Posterior cingulate gyrus (tissue), 11 donors: ENCODE measurements at regions not wholly inside any gene's neighbourhood (a gene's known extent, or its start where the extent isn't known, plus 50 kb on each side); places are given as distances from the start of the nearest gene placed in this dataset.

ENCODE experiments used
- DNase-seq, 10 donors: peaks; one replicate each; pipeline versions ENCODE4 v3.0.0 to v3.0.0-alpha.2; 2020 to 2021; ENCODE audit warnings: mixed read lengths in 3 of 10
- intact Hi-C: fragments of 100-400 bp; cut with DNase I; formaldehyde crosslinking; loops from one replicate; pipeline ENCODE4 v1.15.1; 2023

DNA sequence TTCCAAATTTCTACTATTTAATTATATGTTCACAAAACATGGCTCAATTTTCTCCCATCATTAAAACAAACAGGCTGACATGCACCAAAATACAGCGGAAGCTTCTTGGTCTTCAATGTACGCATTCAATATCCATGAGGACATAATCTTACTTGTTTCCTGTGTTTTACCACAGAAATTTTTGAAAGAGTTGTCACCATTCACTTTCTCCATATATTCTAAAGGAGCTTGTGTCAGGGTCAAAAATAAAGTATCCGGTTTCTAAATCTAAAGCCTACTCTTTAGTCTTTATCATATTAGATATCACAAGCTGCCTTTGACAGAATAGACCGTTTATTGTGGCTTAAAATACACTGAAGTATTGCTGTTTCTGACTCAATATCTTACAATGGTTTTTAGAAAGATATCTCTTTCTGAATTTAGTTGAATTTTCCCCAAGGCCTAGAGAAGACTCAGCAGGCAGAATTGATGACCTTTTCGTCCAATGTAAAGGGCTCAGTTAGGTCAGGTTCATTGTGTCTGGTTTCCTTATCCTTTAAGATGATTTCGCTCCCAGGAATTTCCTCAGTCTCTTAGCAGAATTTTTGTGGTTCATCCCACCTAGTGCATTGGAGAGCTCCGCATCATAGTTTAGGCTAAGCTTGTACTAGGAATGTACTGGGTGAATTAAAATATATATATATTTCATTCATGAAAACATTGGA is 717.2 kb downstream of the NCAM2 start:
- intact Hi-C loops: no loop called here
- DNase-seq: no peak

DNA sequence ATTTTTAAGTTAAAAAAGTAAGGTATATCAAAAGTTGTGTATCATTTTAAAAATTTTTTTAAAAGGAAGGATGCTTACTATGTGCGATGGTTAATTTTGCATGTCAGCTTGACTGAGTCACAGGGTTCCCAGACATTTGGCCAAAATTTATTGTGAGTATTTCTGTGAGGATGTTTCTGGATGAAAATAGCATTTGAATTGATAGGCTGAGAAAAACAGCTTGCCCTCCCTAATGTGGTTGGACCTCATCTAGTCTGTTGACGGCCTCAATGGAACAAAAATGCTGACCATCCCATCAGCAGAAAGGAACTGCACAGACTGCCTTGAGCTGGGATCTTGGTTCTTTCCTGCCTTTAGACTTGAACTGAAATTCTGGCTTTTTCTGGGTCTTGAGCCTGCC is 724.5 kb downstream of the NCAM2 start:
- DNase-seq: no peak

DNA sequence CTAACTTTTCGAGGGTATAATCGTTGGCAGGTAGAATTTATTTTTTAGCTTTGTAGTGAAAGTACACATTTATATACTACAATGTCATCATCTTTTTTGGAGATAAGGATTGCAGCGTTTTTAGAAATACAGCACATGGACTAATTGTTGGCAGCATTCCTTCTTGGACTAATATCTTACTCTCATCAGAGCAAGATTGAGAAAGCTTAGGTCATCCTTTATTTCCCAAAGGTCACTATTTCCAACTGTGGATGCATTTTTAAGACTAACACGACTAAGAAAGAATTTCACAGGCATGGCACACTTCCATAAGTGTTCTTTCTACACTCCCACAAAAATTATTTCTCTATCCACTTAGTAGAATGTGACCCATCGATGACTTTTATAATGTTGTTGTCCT is 732.3 kb downstream of the NCAM2 start:
- intact Hi-C loops: no loop called here
- DNase-seq: no peak

More for the DNA sequence above, 724.5 kb downstream of the NCAM2 start:
- intact Hi-C loops: no loop called here

DNA sequence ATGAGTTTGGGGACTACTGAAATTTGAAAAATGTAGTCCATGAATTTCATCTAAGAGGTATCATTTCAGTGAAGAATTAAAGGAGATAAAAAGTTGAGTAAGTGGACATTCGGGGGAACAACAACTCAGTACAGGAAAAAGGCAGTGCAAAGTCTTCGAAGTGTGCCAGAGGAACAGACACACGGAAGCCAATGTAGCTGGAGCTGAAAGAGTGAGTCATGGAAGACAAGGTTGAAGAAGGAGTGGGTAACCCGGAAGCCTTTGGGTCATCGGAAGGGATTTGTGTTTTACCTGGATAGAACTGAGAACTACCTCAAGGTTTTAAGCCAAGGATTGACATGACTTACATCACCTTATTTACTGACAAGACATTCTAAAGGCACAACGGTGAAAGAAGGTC is 733.4 kb downstream of the NCAM2 start:
- DNase-seq: no peak
- intact Hi-C loops: no loop called here

DNA sequence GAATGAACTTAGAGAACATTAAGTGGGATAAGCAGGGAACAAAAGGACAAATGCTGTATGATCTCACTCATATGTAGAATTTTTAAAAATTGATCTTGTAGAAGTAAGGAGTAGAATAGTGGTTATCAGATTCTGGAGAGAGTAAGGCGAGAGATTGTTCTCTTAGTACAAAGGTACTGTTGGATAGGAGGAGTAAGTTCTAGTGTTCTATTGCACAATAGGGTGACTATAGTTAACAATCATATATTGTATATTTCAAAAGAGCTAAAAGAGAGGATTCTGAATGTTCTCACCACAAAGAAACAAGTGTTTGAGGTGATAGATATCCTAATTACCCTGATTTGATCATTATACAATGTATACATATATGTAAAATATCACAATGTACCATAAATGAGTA is 735.9 kb downstream of the NCAM2 start:
- DNase-seq: no peak
- intact Hi-C loops: no loop called here

DNA sequence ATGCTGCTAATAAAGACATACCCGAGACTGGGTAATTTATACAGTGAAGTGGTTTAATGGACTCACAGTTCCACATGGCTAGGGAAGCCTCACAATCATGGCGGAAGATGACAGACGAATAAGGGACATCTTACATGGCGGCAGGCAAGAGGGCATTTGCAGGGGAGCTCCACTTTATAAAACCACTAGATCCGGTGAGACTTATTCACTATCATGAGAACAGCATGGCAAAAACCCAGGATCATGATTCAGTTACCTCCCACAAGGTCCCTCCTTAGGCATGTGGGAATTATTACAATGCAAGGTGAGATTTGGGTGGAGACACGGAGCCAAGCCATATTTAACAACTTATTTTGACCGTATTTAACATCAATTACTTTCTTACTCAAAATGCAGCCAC is 739.0 kb downstream of the NCAM2 start:
- DNase-seq: no peak
- intact Hi-C loops: no loop called here

DNA sequence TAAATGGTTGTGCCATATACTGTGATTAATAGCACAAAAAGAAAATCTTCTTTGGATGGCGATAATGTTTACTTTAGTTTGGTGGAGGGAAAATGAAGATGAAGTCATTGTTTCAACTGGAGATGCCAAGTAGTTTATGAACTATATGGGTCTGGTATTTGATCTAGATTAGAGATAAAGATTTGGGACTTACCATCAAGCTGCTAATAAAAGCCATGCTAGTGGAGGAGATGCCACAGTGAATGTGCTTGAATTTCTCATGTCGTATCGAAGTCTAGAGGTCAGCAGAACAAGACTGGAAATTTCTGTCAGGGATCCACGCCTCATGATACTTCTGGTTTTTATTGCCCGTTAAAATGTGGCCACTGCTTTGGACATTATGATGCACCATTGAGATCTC is 742.0 kb downstream of the NCAM2 start:
- DNase-seq: no peak
- intact Hi-C loops: no loop called here

DNA sequence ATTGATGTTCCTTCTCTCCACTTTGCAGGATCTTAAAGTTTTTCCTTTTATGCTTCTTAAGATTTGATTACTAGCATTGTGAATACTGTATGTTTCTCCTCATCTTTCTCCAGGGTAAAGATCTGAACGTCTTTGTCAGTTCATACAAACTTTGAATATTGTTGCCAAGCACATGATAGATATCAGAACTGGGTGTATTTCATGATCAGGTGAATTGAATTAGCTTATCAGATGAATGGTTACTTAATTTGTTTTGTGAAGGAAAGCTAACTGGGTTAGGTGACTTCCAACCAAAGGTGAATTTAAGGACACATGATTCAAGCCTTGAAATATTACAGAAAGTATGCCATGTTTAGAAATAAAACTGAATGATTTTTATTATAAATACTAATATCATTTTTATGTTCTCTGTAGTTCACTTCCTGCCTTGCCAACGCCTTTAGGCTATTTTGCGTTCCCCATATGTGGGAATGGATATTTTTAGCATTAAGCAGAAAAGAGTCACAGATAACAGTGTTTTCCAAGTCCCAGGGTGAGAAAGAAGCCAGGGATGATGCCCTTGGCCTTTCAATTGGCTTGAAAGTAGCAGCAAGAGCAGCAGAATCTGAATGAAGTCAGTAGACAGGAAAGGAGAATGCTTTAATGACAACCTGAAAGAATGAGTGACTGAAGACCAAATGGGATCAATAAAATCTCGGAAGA is 752.1 kb downstream of the NCAM2 start:
- no peak for DNase-seq
- intact Hi-C loops: no loop called here

DNA sequence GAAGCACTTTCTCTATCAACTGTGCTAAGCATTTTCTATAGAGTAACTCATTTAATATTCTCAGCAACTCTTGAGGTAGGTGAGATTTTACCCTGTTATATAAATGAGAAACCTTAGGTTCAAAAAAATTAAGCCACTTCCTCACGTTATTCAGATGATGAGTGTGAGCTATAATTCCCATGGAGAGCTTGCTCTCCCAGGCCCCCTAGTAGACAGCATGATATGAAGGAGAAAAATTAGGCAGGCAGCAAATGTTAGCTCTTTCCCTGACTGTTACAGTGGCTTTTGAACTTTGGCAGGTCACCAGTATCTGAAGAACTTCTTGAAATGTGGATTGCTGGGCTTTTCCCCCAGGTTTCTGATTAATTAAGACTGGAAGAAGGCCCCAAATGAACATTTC is 753.1 kb downstream of the NCAM2 start:
- intact Hi-C loops: no loop called here
- DNase-seq: no peak

DNA sequence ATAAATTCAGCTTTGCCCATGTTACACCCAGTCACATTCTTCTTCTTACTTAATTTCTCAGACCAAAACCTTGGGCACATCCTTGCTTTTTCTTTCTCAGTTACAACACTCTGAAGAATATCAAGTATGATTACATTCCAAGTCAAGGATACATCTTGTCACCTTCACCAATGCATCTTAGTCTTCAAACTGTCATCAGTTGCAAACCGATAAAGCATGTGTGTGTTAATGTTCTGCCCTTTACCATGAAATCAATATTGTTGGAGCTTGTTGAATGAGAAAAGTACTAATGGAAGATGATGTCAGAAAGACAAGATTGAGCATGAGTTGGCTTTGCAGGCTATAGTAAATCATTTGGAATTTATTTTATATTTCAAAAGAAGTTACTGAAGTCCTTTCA is 764.6 kb downstream of the NCAM2 start:
- intact Hi-C loops: no loop called here

DNA sequence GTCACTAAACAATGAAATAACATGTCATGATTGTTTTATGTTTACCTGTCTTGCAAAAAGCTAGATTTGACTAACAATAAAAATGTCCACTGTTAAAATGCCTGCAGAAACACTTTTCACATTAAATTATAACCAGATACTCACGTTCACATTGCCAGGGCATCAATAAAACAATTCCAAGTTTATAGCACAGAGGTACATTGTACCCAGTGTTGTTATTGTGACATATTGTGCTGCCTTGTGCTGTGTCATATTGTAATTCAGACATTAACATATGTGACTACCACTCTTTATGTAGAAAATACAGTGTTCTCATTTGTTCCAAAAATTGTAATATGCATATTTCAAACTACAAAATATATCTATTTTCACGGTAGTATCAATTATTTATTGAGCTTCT is 766.1 kb downstream of the NCAM2 start:
- intact Hi-C loops: no loop called here
- no peak for DNase-seq

More for the DNA sequence above, 764.6 kb downstream of the NCAM2 start:
- DNase-seq: no peak

DNA sequence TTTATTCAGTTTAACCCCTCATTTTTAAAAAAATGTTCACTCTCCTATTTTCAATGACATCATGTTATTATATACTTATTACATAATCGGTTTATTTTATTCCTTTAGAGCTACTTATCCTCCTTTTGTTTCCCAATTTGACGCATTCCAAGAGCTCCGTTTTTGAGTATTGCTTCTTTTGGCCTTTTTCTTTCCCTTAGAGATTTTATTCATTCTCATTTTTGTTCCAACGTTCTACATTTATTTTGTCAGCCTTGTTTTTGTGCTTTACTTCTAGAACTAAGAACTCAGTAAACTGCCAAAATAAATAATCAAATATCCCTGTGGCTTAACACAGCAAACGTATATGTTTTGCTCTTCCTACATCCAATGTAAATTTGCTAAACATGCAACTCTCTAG is 769.1 kb downstream of the NCAM2 start:
- intact Hi-C loops: no loop called here
- DNase-seq: no peak

DNA sequence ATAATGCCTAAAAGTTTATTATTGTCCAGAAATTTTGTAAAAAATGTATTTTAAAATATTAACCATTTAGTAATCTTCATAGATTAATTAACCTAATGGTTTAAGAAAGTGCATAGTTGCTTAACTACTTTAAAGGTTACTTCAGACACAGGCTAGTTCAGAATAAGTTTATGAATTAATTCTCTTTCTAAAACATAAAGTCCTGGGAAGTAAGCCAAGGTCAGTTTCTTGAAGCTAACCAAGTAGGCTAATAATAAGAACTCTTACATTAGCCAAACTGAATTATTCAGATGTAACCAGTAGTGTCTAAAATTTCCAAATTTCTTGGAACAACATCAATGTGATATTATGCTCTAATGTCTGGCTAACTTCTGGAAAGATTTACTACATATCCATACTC is 790.4 kb downstream of the NCAM2 start:
- no peak for DNase-seq
- intact Hi-C loops: no loop called here

DNA sequence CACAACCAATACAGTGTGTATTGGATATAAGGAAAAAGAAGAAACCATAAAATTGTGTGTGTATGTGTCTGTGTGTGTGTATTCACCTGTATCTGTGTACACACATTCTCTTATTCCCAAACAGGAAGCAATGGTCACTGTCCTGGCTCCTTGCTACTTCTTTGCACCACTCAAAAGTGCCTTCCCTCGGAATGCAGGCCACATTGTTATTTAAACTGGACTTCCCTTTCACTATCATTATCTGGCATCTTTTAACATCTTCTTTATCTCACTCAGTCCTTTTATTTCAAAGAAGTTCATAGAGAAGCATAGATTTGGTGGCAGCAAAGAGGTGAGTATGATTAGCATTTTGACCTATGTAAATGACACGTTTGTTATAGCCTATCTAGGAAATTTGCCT is 803.7 kb downstream of the NCAM2 start:
- intact Hi-C loops: no loop called here
- no peak for DNase-seq

DNA sequence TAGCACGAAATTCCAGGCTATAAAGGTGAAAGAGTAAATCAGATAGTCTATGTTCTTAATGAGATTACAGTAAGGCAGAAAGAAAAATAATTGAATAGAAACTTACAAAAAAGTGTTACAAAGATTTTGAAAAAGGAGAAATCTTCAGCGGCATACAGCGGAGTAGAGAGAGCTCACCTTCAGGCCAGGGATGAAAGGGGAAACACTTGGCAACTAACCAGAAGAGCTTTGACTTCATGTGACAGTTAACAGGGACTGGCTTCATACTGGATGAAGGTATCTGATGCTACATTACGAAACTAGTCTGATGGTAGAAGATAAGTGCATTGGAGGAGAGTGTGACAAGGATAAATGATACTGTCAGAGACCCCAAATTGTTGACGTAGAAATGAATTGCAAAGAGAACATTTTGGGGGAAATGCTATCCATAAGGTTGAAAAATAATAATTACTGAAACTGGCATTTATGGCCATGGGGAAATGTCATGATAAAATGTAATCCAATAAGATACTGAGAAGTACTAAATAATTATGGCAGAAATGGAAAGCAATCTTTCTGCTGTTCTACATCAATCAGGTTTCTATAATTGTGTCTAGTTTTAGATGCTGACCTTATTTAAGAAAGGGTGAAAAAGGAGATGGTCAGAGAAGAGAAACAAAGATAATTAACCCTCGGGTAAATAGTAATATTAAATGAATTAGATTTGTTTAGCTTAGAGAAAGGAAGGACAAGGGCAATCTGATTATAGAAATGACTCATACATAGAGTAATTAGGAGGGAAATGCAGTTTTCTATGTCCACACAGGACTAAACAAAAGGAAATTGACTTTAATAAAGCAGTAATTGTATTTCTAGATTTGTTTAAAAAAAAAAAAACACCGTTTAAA is 808.7 kb downstream of the NCAM2 start:
- intact Hi-C loops: no loop called here
- DNase-seq: no peak

DNA sequence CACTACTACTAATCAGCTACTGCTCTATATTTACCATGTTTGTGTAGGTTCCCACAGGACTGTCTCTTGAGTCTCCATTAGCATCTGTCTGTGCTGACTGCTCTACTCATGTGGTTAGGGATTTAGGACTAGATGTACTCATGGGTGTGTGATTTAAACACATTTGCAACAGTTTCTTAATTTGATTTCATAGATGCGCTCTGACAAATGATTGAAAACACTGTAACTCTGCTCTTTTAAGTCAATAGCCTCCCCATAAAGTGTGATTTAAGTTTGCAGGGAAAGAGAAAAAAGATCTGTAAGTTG is 809.3 kb downstream of the NCAM2 start:
- intact Hi-C loops: no loop called here
- no peak for DNase-seq

DNA sequence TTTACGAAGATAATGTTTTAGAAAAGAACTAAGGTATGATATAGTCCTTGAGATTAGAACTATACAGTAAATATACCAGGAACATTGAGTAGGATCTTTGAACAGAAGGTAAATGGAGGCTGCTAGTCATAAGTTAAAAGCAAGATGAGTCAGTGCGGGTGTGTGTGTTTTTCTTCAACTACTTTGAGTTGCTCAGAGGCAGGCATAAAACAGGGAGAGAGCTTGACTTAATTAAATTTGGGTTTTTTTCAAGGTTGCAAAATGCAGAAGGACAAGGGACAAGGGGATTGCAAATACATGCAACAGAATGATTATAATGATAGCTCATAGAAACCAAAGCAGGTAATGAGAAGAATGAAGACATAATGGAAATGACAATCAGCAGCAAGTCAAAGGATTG is 815.1 kb downstream of the NCAM2 start:
- intact Hi-C loops: no loop called here
- no peak for DNase-seq

DNA sequence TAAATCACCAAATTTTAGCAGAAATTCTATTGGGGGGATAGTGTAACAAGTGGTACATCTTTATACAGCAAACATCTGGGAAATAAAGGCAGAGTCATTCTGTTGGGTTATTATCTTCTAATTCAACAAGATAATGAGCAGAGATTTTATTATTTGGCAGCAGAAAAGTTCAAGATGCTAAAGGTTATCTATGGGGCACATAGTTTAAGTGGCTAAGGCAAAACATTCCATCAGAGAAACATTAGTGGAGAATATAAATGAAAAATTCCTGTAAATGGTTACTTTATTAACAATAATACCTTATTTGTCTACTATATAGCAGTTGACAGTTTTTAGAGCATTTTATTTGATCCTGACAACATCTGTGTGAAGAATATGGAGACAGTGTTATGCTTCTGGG is 815.7 kb downstream of the NCAM2 start:
- no peak for DNase-seq
- intact Hi-C loops: no loop called here

DNA sequence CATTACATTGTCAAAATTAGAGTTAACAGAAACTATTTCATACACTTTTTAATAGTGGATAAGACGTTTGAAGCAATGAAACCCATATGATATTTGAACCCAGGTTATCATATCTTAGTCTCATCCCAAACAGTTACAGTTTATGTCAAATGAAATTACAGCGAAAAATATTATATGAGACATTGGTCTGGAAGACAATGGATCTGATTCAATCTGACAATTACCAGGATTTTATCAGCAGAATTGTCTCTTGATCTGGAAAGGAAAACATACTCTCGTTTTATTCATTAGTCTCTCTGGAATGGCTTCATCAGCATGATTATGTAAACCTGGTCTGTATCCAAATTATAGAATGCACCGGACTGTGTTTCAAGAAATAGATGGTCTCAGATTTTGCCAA is 818.6 kb downstream of the NCAM2 start:
- no peak for DNase-seq
- intact Hi-C loops: no loop called here

DNA sequence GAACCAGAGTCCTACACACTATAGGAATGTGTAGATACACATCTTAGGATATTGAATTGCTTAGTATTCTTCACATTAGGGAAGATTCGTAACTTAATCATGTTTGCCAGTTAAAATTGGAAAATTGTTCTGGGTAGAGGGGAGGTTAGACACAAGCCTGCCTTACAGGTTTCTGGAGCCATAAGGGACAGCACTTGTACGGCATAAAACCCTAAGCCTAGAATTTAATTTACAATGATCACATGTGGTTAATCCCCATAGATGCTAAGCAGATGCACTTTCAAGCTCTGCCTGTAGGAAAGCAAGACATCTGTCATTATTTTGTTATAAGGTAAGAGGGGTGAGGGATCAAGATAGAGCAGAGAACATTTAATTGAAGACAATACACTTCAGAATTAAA is 820.7 kb downstream of the NCAM2 start:
- intact Hi-C loops: no loop called here
- no peak for DNase-seq

DNA sequence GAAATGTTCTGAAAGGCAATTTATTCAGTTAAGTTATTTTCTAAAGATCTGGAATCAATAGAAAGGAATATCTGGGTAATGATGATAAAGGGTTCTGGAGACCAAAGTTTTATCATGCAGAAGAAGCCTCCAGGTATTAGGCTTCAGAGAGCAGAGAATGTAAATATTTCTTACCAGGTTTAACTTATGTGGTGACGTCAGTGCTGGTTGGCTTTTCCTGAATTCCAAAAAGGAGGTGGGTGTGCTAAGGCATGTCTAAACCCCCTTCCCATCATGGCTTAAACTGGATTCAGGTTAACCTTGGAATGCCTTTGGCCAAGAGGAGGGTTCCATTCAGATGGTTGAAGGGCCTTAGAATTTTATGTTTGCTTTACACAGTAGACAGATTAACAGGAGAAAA is 829.9 kb downstream of the NCAM2 start:
- DNase-seq: no peak
- intact Hi-C loops: no loop called here

DNA sequence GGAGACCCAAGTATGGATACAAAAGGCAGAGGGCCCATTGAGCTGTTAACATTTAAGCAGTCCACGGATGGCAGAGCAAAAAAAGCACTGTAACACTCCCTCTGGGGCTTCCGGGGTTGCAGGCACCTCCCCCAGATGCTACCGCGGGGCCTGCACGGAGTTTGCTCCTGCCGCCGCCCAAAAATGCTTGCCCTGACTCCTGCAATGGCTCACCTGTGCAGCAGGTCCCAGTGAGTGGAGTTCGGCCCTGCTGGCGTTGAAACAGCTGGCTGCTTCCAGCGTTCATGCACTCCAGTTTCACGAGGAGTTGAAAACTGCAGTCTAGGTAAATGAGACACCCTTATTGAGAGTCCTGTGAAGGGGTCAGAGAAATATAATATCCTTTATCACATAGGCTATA is 832.8 kb downstream of the NCAM2 start:
- peak in 2 of 10 donors; percentile 27 to 65 for DNase-seq
- intact Hi-C loops: no loop called here
